NCI-H526 treated with DMSO at 0.1 percent for 48 hours (cell line): ENCODE measurements at regions not wholly inside any gene's neighbourhood (a gene's known extent, or its start where the extent isn't known, plus 50 kb on each side); places are given as distances from the start of the nearest gene placed in this dataset.

Source experiments
- DNase-seq: peaks from one replicate; lab custom pipeline; 2025; lab: John Stamatoyannopoulos, UW

DNA sequence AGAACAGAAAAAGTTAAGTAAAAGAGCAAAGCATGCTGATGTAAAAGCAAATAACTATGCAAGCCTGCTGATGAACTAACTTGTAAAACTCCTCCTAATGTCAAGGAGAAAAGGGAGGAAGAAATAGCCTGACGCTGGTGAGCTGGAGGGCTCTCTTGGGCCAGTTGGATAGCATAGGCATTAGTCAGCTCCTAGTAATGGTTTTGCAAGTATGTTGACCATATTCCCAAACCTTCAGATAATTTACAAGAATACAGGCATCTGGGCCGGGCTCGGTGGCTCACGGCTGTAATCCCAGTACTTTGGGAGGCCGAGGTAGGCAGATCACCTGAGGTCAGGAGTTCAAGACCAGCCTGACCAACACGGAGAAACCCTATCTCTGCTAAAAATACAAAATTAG, 871.4 kb downstream of the C12orf50 start:
- no peak for DNase-seq

DNA sequence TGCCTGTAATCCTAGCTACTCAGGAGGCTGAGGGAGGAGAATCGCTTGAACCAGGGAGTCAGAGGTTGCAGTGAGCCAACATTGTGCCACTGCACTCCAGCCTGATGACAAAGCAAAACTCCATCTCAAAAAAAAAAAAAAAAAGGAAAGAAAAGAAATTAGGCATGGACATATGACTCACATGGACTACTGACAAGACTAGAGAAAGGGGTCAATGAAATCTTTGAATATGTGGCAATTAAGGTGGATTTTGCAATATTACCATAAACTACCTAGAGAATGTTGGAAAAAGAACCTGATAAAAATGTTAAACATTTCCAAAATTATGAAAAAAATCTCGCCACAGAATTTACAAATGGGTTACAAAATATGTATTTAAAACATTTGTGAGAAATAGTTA, 873.6 kb downstream of the C12orf50 start:
- DNase-seq = no peak

DNA sequence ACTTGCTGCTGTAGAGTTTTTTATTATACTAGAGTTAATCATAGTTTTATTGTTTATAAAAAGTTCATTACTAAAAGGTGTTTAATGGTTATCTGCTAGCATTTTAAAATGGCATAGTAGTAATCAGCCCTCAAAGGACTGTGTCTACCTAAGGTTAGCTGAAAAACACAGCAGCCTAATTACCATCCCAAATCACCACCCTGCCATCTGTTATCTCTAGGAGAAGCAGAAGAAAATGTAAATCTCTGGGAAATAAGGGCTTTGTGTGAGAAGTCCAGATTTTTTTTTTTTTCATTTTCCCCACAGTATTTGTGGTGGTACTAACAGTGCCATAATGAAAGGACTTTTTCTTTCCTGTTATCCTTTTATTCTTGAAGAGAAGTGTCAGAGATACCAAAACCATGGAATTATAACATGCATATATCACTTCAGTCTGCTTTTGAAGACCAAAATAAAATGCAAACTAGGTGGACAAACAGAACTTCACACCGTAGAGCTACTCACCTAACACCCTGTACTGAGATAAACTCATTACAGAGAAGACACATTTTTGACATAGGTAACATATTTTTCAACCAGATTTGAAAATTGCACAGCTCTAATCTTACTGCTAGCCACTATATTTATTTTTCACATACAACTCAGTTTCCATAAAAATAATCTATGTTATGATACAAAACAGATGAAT, 876.2 kb downstream of the C12orf50 start:
- no peak for DNase-seq

DNA sequence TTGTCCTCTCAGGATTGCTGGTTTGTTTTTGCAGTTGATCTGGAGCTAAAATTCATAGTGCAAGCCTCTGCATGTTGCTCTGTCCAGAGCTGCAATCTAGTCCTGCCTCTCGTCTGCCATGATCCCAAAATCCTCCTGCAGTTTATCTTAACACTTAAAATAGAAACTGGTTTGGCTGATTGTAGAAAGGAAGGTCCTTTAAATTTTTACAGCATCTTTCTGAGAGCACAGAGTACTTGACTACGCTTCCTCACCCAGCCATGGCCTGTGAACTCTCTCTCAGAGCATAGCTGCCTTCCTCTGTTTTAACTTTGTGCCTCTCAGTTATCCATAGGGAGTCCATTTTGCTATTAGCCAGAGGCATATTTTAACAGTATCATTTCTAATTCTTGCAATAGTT, 877.1 kb downstream of the C12orf50 start:
- no peak for DNase-seq

DNA sequence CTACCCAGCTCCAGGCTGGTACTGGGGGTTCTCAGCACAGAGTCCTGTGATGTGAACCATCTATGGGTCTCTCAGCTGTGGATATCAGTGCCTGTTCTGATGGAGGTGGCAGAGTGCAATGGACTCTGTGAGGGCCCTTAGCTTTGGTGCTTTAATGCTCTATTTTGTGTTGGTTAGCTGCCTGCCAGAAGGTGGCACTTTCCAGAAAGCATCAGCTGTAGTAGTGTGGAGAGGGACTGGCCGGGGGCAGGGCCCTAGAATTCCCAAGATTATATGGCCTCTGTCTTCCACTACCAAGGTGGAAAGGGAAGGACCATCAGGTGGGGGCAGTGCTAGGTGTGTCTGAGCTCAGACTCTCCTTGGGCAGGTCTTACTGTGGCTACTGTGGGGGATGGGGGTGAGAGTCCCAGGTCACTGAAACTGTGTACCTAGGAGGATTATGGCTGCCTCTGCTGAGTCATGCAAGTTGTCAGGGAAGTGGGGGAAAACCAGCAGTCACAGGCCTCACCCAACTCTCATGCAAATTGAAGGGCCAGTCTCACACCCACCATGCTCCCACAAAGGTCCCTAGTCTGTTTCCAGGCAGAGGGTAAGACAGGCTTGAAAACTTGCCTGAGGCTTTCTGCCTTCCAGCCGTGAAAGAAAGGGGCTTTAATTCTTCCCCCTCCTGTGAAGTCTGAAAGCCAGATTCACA, 878.1 kb downstream of the C12orf50 start:
- no peak for DNase-seq

DNA sequence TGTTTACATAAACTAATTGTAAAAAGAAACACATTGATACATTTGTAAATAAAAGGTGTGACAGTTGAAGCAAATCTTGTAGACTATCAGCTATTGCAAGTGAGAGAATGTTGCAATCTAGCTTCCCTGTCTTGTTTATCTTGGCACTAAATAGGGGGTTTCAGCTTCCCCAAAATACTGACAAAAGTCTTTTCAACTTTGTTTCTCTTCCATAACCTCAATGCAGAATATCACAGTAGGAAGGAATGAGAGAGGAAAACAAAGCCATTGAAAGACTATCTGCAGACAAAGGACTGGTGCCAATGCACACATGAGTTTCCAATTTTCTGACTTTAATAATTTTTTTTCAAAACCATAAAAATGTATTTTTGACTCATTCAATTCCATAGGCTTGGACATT, 886.2 kb upstream of the MGAT4C start:
- DNase-seq = no peak

DNA sequence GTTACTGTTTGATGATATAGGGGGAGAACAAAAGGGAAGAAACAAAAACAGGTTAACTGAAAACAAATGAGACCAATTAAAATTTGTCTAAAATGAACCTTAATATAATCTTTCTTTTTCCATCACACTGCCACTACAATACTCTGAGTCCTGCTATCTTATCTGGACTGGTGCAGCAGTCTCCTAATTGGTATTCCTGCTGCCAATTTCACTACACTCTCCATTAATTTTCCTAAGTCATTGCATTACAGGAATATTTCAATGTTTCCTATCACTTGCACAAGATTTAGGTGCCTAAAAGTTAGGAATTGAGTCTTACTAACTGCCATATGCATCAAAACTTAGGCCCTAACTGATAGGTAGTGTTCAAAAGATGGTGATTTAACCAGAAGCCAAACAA, 884.9 kb upstream of the MGAT4C start:
- no peak for DNase-seq

DNA sequence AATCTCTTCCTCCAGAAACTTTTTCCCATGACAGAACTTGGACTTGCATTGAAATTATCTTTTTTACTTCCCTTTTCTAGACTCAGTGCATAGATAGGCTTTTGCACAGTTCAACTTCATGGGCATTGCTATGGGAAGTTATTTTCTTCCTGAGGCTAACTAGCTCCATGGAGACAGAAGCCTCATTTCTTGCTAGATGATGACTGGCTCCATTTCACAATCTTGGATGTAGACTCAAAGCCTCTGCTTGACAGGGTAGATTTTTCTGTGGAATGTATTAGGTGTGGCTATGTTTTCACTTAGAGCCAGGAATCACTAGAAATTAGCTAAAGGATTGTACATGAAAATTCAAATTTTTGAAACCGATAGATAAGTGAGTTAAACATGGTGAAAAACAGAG, 884.1 kb upstream of the MGAT4C start:
- DNase-seq = no peak

DNA sequence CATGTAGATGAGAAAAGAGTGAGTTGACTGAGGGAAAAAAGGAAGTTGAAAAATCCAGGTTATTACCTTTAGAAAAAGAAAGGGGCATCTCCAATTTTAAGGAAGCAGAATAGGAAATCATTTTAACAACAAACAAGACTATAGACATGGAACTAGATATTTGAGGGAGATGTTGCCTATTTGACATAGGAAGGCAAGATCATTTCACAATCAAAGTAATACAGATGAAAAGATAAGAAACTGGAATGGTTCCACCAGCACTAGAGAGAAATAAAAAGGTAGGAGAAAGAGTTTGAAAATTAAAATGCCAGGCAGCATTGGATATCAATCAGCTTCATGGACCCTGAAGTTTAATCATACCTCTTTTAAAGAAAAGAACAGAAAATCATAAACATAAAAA, 881.0 kb upstream of the MGAT4C start:
- no peak for DNase-seq

DNA sequence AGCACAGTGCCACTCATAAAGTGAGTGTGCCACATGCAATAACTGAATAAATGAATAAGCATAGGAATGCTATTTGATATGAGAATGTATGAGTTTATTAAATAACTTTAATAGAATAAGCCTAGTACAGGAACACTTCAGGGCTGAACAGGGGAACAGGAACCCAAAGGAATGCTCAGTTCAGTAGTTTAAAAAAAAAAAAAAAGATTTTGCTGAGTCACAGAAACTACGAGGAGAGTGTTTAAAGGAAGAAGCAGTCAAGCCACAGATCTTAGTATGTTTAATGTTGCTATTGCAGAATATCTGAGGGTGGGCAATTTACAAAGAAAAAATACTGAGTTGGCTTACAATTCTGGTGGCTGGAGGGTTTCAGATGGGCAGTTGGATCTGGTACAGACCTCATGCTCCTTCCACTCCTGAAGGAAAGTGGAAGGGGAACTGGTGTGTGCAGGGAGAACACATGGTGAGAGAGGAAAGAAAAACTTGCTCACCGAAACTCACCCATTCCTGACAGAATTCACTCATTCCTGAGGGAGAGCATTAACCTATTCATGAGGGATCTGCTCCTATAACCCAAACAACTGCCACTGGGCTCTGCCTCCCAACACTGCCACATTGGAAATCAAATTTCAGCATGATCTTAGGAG, 880.3 kb upstream of the MGAT4C start:
- DNase-seq = no peak

DNA sequence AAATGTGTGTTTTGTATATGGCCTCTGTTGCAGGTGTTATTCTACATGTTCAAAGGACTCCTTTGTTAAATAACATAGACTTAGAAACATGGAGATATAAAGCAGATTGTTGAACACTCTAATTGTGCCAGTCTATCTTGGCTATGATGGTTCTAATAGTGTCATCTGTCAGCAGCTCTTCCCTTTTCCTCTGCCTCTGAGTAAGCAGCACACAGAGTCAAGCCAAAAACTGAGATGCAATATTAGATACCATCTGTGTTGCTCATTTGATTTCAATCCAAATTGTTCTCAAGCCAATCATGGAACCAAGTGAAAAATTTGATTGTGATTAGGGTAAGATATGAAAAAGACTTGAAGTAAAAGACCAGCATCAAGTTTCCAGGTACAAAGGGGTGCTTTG, 871.1 kb upstream of the MGAT4C start:
- DNase-seq = no peak

DNA sequence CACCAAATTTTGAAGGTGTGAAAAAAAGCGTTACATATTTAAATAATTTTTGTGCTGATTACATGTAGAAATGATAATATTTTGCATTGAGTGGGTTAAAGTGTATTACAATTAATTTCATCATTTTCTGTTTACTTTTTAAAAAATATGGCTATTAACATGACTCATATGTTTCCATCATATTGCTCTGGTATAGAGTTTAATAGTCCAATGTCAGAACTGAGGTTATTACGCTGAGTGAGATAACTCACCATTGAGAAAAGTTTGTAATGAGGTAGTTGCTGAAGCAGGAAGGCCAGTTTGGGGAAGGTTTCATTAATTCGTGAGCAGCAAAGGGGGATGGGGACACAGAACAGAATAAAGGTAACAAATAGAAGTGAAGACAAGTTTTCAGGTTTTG, 865.7 kb upstream of the MGAT4C start:
- DNase-seq = no peak

DNA sequence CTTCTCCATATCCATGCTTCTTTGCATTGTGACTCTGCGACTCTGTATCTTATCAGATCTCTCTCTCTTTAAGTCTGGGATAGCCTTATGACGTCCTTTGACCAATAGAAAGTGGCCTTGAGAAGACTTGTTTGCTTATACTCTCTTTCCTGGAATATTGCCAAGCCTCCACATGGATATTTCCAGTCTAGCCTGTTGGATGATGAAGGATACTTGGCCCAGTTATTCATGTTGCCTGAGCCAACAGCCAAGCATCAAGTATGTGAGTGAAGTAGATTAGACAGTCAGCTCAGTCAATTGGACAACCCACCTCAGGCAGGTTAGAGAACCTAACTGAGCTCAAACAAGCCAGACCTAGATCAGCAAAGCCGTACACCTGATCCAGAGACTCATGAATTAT, 864.2 kb upstream of the MGAT4C start:
- DNase-seq = no peak

DNA sequence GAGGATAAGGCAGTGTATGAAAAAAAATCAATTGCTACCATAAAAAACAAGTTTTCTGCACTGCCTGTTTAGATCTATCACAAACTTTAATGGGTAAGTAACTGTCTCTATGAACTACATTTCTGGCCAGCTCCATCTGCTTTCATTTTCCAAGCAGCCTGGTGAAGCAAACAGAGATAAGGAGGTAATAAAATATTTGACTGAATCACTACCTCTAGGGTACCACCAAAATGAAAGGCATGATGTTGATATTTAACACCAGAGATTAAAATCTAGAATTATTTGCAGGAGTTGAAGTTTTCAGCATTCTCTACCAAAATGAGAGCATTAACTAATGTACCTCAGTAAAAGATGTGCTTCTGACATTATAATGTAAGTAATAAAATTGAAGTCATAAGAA, 863.5 kb upstream of the MGAT4C start:
- no peak for DNase-seq

DNA sequence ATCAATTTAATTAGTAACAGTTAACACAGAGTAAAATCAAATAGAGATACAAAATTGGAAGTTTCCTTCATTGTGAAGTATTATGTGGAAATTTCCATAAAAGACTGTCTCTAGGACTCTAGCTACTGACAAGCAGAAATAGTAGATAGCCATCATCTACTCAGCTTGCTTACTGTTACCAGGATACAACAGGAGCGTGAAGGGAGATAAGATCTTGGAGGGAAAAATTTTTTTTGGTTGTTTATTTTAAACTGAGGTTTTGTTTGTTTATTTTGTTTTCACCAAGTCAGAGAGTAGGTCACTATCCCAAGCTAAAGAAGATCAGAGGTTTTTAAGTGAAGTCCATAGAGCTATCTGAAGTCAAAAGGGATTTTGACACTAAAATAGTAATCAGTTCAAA, 861.3 kb upstream of the MGAT4C start:
- no peak for DNase-seq

DNA sequence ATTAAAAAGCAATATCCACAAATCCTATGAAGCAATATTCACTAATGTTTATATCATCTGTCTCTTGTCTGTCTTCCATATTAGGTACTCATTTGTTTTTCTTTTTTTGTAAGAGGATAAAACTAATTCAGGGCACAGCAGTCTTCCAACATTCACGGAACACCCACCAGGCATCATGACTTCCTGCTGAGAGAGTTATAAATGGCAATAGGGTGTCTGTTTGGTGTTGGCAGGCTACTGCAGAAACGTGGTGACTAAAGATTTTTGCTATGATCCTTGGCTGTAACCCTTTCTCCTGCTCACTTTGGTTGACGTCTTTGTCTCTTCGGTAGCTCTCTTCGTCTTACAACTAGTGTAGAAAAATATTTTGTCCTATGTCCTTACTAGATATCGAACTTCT, 860.6 kb upstream of the MGAT4C start:
- DNase-seq = no peak

DNA sequence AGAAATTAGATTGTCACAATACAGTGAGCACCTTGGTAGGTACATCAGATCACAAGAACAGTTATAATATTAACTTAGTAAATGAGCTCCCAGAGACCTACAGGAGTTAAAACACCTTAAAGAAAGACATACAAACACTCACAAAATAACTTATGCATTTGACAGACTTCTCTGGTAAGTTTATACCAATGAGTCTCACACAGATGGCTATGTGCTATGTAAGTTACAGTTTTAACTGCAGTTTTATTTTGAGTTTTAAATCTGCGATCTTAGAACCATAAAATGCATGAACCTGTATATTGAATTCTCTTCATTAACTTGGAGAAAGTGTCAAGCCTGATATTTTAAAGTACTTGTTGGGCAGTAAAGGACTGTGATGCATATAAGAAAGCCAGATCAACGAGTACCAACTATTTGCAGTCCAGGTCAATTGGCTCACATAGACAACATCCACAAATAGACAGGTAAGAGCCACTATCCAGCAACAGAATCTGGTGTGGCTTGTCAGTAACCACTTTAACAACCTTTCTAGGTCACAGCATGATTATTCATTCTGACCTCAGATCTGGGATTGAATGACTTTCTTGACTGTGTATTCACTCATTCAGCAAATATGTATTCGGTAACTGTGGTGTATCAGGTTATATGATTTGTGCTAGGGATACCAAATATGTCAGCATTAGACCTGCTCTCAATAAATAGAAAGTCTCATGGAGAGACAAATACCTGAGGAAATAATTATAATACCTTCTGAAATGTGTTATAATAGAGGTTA, 856.6 kb upstream of the MGAT4C start:
- no peak for DNase-seq

DNA sequence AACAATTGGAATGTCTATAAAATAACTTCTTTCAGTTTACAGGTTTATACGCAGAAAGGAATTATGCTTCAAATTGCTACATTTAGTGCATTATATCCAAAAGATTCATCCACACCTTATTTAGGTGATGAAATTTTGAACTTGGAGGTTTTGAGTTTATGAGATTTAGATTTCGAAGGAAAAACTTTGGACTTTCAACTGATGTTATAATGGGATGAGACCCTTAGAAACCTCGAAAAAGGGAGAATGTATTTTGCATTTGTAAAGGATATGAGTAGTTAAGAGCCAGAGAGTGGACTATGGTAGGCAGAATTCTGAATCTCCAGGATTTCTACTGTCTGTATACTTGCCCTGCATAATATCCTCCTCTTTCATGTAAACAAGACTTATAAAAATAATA, 851.6 kb upstream of the MGAT4C start:
- no peak for DNase-seq

DNA sequence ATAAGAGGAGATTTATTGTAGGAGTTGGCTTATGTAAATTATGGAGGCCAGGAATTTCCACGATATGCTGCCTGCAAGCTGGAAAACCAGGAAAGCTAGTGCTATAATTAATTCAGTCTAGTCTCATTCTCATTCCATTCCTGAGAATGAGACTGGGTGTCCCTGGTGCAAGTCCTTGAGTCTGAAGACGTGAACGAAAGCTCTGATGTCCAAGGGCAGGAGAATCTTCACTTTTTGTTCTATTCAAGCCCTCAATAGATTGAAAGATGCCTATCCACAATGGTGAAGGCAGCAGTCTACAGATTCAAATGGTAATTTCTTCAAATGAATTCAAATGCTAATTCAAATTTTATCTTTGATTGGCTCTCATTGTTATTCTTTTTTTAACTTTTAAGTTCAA, 851.1 kb upstream of the MGAT4C start:
- no peak for DNase-seq

DNA sequence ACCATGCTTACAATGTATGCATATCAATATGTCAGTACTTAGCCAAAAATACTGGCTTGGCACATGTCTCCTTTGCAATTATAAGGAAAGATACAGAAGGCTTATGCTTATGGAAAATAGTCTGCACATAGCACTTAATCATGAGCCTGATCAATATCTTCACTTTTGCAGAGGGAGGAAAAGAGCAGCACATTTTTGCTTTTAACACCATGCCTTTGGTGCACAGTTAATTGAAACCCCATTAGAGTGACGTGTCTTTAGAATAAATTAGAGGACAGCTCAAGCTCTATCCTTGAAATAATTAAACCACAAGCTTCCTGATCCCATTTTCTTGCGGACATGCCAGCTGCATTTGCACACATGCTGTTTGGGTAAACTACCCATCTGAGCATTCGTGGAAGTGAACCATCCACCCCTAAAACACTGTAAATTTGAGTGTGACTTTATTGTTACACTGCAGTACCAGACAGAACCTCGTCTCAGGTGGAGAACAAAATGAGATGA, 839.9 kb upstream of the MGAT4C start:
- DNase-seq = no peak

DNA sequence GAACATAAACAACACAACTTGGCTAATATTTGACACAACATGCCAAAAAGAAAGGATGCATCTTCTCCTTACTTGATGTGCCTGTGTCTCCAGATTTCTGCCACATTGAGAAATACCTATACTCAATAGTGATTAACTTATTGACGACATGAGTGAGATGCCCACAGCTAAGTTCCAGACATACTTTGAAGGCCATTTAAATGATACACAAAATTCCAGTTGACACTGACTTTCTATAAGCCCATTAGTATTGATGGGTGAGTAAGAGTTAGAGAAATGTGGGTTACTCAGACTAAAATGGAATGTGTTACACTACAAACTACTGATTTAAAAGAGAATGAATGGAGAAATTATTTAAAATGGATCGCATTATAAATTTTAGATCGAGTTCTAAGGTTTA, 838.2 kb upstream of the MGAT4C start:
- DNase-seq = no peak

DNA sequence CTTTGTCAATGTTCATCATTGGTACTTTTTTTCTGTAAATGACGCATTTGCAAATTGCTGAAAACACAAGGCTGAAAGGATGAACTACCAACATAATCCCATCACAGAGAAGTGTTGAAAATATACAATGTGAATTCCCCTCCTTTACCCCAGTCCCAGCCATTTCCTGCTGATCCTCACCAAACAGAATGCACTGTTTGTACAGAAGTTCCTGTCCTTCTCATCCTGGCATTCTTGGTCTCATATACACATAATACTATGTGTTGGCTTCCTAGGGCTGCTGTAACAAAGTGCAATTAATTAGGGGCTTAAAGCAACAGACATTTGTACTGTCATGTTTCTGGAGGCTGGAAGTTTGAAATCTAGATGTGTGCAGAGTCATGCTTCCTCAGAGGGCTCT, 836.2 kb upstream of the MGAT4C start:
- no peak for DNase-seq
